DOHH2 (cell line): ENCODE measurements at regions not wholly inside any gene's neighbourhood (a gene's known extent, or its start where the extent isn't known, plus 50 kb on each side); places are given as distances from the start of the nearest gene placed in this dataset.
A peak's percentile ranks its signal among the peaks of the same experiment; 100 is the strongest.

Experiments used
- H3F3A ChIP-seq: fragments of 200-600 bp; sonication (generic), shearing (Covaris generic); 2 replicates; pipeline ENCODE4 v1.6.0; 2016; ENCODE audit warnings: antibody characterized with exemption, mild to moderate bottlenecking; ENCODE audit not compliant: control insufficient read depth, insufficient read depth
- H3K27ac ChIP-seq: fragments of 200-600 bp; sonication (generic); 2 replicates; pipeline ENCODE4 v1.5.1; 2014; ENCODE audit warnings: low read depth, mild to moderate bottlenecking, low read length, moderate library complexity
- H3K27me3 ChIP-seq: fragments of 200-600 bp; sonication (generic); 2 replicates; pipeline ENCODE4 v1.6.1; 2014; ENCODE audit warnings: mild to moderate bottlenecking, low read length, mixed read lengths; ENCODE audit not compliant: control insufficient read depth
- H3K36me3 ChIP-seq: fragments of 200-600 bp; sonication (generic); 2 replicates; pipeline ENCODE4 v1.6.1; 2014; ENCODE audit warnings: mild to moderate bottlenecking, low read length, moderate library complexity, mixed read lengths; ENCODE audit not compliant: control insufficient read depth
- H3K4me1 ChIP-seq: fragments of 200-600 bp; sonication (generic); 2 replicates; pipeline ENCODE4 v1.6.1; 2014; ENCODE audit warnings: mild to moderate bottlenecking, low read length, mixed read lengths; ENCODE audit not compliant: control insufficient read depth
- H3K4me2 ChIP-seq: fragments of 200-600 bp; sonication (generic); 2 replicates; pipeline ENCODE4 v1.6.0; 2014; ENCODE audit warnings: mild to moderate bottlenecking, low read length, moderate library complexity
- H3K4me3 ChIP-seq: fragments of 200-600 bp; sonication (generic); 2 replicates; pipeline ENCODE4 v1.5.1; 2014; ENCODE audit warnings: mild to moderate bottlenecking, low read length, mixed read lengths
- H3K79me2 ChIP-seq: fragments of 200-600 bp; sonication (generic); 2 replicates; pipeline ENCODE4 v1.6.1; 2014; ENCODE audit warnings: mild to moderate bottlenecking, low read length, mixed read lengths; ENCODE audit not compliant: control insufficient read depth
- H3K9me2 ChIP-seq: fragments of 200-600 bp; sonication (generic); replicated peaks from 2 replicates; pipeline ENCODE4 v1.6.1; 2014; ENCODE audit warnings: mild to moderate bottlenecking, low read length, mixed read lengths; ENCODE audit not compliant: control insufficient read depth
- H3K9me3 ChIP-seq: fragments of 200-600 bp; sonication (generic); 2 replicates; pipeline ENCODE4 v1.6.1; 2014; ENCODE audit warnings: antibody characterized with exemption, low read length, mixed read lengths; ENCODE audit not compliant: control insufficient read depth, insufficient read depth
- H4K20me1 ChIP-seq: fragments of 200-600 bp; sonication (generic); 2 replicates; pipeline ENCODE4 v1.6.0; 2014; ENCODE audit warnings: low read depth, mild to moderate bottlenecking, antibody characterized with exemption, low read length, moderate library complexity; ENCODE audit not compliant: control insufficient read depth, insufficient read depth
- EZH2phosphoT487 ChIP-seq: fragments of 200-600 bp; sonication (generic); IDR thresholded peaks from 2 replicates; pipeline ENCODE4 v1.6.1; 2017; ENCODE audit warnings: borderline replicate concordance, mild to moderate bottlenecking, antibody characterized with exemption, low read length, moderate library complexity, mixed read lengths
- TF ChIP-seq, protein P1 (sequence below): fragments of 200-600 bp; sonication (generic); IDR thresholded peaks from one replicate; pipeline ENCODE4 v1.5.1; 2014; ENCODE audit warnings: antibody characterized with exemption, mild to moderate bottlenecking, low read depth, low read length; ENCODE audit not compliant: poor library complexity, severe bottlenecking

DNA sequence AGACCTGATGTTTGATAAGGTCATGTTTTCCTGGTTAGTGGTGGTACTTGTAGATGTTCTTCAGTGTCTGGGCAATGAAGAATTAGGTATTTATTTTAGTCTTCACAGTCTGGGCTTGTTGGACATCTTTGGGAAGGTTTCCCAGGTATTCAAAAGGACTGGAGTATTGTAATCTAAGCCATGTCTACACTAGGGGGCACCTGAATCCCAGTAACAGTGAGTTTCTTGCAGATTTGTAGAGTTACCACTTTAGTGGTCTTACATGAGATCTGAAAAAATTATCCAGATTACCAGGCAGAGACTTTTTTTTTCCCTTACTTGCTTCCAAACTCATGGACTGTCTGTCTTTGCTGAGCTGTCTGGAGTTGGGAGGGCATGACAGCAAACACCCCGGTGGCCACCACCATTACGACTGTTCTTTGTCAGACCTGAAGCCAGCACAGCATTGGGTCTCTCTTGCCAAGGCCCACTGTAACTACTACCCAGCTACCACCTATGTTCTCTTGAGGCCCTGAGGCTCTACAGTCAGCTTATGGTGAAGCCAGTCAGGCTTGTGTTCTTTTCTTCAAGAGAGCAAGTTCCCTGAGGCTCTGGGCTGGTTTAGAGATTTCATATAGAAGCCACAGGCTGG lies 820.7 kb upstream of the FBXO33 start:
- H3K27me3 ChIP-seq, result no peaks in the 10 kb centered on the region
- H3K4me3 ChIP-seq, result no peak overlapping the region
- H3F3A ChIP-seq, result no peaks in the 10 kb centered on the region
- H3K4me2 ChIP-seq, result no peak overlapping the region
- H3K9me3 ChIP-seq, result no peaks in the 10 kb centered on the region
- TF ChIP-seq EZH2phosphoT487, result no peak
- TF ChIP-seq, protein P1, sequence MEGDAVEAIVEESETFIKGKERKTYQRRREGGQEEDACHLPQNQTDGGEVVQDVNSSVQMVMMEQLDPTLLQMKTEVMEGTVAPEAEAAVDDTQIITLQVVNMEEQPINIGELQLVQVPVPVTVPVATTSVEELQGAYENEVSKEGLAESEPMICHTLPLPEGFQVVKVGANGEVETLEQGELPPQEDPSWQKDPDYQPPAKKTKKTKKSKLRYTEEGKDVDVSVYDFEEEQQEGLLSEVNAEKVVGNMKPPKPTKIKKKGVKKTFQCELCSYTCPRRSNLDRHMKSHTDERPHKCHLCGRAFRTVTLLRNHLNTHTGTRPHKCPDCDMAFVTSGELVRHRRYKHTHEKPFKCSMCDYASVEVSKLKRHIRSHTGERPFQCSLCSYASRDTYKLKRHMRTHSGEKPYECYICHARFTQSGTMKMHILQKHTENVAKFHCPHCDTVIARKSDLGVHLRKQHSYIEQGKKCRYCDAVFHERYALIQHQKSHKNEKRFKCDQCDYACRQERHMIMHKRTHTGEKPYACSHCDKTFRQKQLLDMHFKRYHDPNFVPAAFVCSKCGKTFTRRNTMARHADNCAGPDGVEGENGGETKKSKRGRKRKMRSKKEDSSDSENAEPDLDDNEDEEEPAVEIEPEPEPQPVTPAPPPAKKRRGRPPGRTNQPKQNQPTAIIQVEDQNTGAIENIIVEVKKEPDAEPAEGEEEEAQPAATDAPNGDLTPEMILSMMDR, result peak; percentile 29
- no peaks in the 10 kb centered on the region for H3K9me2 ChIP-seq
- H4K20me1 ChIP-seq, result no peaks in the 10 kb centered on the region
- H3K4me1 ChIP-seq, result 0 out of 2 replicates have a peak, but pooled peaks cover 3% of the 10 kb centered on the region
- H3K79me2 ChIP-seq, result no peaks in the 10 kb centered on the region
- no peak overlapping the region for H3K27ac ChIP-seq
- no peaks in the 10 kb centered on the region for H3K36me3 ChIP-seq

GRCh38 chr14:40248671-40249070 lies 816.4 kb upstream of the FBXO33 start:
- 0 out of 2 replicates have a peak, but pooled peaks cover 3% of the 10 kb centered on the region for H3K4me1 ChIP-seq
- no peaks in the 10 kb centered on the region for H3K79me2 ChIP-seq
- H3K4me2 ChIP-seq, result no peak overlapping the region
- H3F3A ChIP-seq, result no peaks in the 10 kb centered on the region
- H3K27me3 ChIP-seq, result no peaks in the 10 kb centered on the region
- peaks cover 4% of the 10 kb centered on the region; the same call in 1 of the 2 replicates for H3K9me3 ChIP-seq
- H3K27ac ChIP-seq, result no peak overlapping the region
- TF ChIP-seq, protein P1, result no peak
- no peak for TF ChIP-seq EZH2phosphoT487
- no peak overlapping the region for H3K4me3 ChIP-seq
- H3K36me3 ChIP-seq, result no peaks in the 10 kb centered on the region
- H4K20me1 ChIP-seq, result no peaks in the 10 kb centered on the region
- H3K9me2 ChIP-seq, result no peaks in the 10 kb centered on the region

GRCh38 chr14:40240245-40240859 lies 808.1 kb upstream of the FBXO33 start:
- H3K4me1 ChIP-seq, result no peaks in the 10 kb centered on the region
- TF ChIP-seq, protein P1, result no peak
- H3K36me3 ChIP-seq, result no peaks in the 10 kb centered on the region
- no peaks in the 10 kb centered on the region for H3K79me2 ChIP-seq
- H3K9me3 ChIP-seq, result peaks cover 13% of the 10 kb centered on the region
- no peak overlapping the region for H3K4me3 ChIP-seq
- no peaks in the 10 kb centered on the region for H3K9me2 ChIP-seq
- H3K27me3 ChIP-seq, result no peaks in the 10 kb centered on the region
- no peaks in the 10 kb centered on the region for H4K20me1 ChIP-seq
- no peak overlapping the region for H3K4me2 ChIP-seq
- no peak overlapping the region for H3K27ac ChIP-seq
- no peaks in the 10 kb centered on the region for H3F3A ChIP-seq
